Central memory CD4-positive, alpha-beta T cell (primary cell): ENCODE measurements at regions not wholly inside any gene's neighbourhood (a gene's known extent, or its start where the extent isn't known, plus 50 kb on each side); places are given as distances from the start of the nearest gene placed in this dataset.

ENCODE experiments used
- DNase-seq: peaks from one replicate; pipeline ENCODE4 v3.0.0; 2022

- DNase-seq: no peak
Measured at GRCh38 chr3:13207975-13208705, 134.9 kb upstream of the IQSEC1 start.

DNA sequence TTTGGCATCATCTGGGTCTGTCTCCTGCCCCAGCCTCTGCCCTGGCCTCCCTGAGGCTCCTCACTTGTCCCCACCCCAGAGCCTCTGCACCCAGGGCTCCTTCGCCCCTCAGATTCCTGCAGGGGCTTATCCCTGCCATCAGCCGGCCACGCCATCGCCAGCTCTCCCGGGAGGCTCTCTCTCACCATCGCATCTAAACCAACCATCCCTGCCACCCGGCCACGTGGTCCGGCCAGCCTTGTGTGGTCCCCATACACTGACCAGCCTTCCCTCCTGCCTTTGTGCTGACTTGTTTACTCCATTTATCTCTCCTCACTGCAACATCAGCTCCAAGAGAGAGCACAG, 134.3 kb upstream of the IQSEC1 start:
- no peak for DNase-seq

- DNase-seq: no peak
Measured at GRCh38 chr3:13206799-13207577, 133.8 kb upstream of the IQSEC1 start.

DNA sequence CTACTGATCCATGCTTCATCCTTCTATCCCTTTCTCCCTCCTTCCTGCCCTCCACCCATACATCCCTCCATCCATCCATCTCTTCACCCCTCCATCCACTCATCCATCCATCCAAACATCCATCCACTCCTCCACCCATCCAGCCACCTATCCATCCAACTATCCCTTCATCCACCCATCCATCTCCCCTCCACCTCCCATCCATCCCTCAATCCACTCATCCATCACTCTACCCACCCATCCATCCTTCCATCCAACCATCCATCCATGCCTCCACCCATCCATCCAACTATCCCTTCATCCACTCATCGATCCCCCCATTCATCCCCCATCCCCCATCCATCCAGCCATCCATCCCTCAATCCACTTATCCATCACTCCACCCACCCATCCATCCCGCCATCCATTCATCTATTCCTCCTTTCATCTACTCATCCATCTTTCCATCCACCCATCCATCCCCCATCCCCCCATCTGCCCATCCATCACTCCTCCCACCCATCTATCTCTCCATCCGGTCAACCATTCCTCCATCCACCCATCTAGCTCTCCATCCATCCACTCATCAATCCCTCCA, 132.4 kb upstream of the IQSEC1 start:
- no peak for DNase-seq

- DNase-seq: no peak
Measured at GRCh38 chr3:13204177-13204581, 130.9 kb upstream of the IQSEC1 start.

- DNase-seq: no peak
Measured at GRCh38 chr3:13203398-13204176, 130.4 kb upstream of the IQSEC1 start.

DNA sequence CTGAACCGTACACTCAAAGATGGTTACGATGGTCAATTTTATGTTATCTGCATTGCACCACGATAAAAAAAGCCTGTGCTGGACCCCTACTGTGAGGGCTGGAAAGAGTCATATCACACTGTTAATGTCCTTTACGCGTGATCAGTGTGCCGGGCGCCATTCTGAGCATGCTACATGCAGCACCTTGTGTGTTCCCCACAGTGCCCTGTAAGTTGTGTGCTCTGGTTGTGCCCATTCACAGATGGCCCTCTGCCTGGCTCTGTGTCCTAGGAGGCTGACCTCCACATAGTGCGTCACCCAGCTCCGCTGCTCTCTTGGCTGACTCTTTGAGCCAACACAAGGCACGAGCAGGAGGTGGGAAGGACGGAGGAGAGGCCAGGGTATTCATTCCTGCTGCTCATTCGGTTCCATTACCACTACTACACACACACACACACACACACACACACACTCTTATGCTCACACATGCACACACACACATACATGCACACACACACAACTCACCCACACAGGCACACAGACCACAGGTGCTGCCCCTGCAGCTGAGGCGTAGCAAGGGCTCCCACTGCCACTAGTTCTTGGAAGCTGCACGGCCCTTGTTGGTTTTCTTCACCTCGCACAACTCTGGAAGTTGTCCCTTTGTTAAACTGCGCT, 129.6 kb upstream of the IQSEC1 start:
- DNase-seq: no peak

GRCh38 chr3:13201851-13202250, 128.6 kb upstream of the IQSEC1 start:
- no peak for DNase-seq

- DNase-seq: no peak
Measured at GRCh38 chr3:13200946-13201345, 127.7 kb upstream of the IQSEC1 start.

GRCh38 chr3:13200465-13200864, 127.2 kb upstream of the IQSEC1 start:
- DNase-seq: no peak

GRCh38 chr3:13199899-13200451, 126.7 kb upstream of the IQSEC1 start:
- DNase-seq: no peak

GRCh38 chr3:13199006-13199776, 126.0 kb upstream of the IQSEC1 start:
- no peak for DNase-seq

DNA sequence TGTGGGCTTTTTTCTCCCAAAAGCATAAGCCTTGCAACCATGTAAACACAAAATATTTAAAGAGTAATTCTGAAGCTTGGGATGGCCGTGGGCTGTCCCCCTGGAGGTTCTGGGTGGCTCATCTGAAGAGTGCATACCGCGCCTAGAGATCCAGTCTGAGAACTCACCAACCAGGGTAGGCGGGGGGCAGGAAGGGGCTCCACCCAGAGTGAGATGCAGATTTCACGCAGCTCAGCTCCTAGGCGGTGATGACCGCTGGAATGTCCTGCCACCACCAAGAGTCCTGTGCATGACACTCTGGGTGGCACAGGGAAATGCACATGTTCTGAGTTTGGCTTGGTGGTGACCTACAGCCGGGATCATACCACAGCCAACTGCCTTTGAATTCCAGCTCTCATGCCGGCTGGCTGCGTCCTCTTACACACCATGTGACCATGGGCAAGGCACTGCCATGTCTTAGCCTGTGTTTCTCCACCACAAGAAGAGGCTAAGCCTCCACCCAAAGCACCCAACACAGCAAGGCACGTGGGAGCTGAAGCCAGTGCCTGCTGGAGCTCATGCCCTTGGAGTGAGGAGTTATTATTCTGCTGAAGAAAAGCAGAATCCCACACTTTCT, 125.1 kb upstream of the IQSEC1 start:
- no peak for DNase-seq

GRCh38 chr3:13197795-13198194, 124.6 kb upstream of the IQSEC1 start:
- DNase-seq: no peak

GRCh38 chr3:13197281-13197680, 124.1 kb upstream of the IQSEC1 start:
- DNase-seq: no peak

GRCh38 chr3:13195374-13195773, 122.1 kb upstream of the IQSEC1 start:
- DNase-seq: no peak

- DNase-seq: no peak
Measured at GRCh38 chr3:13194285-13195209, 121.3 kb upstream of the IQSEC1 start.

DNA sequence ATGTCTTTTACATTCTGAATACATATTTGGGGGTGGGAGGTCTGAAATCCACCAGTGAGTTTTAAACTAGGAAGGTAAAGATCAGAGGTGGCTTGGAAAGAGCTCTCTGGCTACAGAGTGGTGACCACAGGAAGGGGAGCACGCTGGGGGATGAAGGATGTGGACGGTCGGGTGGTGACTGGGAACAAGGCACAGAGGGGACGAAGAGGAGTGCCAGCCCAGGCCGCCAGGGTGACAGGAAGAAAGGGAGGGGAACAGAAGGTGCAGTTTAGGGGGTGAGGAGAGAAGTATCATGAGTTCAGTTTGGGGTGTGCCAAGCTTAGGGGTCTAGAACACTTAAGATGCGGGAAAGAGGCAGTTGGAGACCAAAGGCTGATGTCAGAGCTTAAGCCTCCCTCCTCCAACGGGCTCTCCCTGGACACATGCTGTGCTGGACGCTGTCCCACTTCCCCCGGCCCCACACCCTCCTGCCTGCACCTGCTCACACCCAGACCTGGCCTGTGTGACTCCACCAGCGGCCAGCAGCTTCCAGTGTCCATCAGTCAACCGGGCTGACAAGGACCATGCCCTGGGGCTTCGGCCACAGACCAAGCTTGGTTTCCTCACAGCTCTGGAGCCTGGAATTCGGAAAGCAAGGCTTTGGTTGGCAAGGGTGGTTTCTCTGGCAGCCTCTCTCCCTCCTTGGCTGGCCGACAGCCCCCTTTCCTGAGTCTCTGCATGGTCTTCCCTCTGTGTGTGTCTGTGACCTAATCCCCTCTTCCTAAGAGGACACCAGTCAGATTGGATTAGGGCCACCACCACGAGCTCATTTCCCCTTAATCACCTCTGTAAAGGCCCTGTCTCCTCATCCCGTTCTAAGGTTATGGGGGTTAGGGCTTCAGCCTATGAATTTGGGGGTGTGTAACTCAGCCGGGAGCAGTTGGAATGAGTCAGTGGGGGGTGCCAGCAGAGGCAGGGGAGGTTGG, 120.4 kb upstream of the IQSEC1 start:
- DNase-seq: no peak
